ENCODE measurements at regions not wholly inside any gene's neighbourhood (a gene's known extent, or its start where the extent isn't known, plus 50 kb on each side); places are given as distances from the start of the nearest gene placed in this dataset.
"Not testable (repeated sequence)": the region's sequence is repeated elsewhere in the genome, so short reads cannot be mapped to it uniquely, and the experiment has no call there.

DNA sequence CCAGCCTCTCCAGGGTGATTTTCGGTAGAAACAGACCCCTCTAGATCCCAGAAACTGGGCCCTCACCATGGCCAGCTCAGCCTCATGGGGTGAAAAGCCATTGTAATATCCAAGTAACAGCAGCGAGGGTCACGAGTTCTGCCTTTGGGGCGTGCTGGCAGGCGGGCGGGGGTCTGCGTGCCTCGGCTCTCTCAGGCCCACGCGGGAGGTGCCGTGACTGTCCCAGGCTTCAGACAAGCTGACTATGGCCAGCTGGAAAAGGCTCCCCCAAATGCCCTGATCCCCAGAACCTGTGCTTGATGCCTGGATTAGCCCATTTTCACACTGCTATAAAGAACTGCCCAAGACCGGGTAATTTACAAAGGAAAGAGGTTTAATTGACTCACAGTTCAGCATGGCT is 160.2 kb downstream of the LAT start:
- TF ChIP-seq, protein P1, sequence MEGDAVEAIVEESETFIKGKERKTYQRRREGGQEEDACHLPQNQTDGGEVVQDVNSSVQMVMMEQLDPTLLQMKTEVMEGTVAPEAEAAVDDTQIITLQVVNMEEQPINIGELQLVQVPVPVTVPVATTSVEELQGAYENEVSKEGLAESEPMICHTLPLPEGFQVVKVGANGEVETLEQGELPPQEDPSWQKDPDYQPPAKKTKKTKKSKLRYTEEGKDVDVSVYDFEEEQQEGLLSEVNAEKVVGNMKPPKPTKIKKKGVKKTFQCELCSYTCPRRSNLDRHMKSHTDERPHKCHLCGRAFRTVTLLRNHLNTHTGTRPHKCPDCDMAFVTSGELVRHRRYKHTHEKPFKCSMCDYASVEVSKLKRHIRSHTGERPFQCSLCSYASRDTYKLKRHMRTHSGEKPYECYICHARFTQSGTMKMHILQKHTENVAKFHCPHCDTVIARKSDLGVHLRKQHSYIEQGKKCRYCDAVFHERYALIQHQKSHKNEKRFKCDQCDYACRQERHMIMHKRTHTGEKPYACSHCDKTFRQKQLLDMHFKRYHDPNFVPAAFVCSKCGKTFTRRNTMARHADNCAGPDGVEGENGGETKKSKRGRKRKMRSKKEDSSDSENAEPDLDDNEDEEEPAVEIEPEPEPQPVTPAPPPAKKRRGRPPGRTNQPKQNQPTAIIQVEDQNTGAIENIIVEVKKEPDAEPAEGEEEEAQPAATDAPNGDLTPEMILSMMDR (IDR thresholded peaks at IDR 0.05 in 4 of 5, conservative IDR thresholded peaks at IDR 0.05 in 1 of 5) = not testable (repeated sequence)
- TF ChIP-seq POLR2A (IDR thresholded peaks at IDR 0.05) = not testable (repeated sequence)

Data from gastrocnemius medialis (tissue), 4 donors.